Peyer's patch (tissue), 4 donors: ENCODE measurements at regions not wholly inside any gene's neighbourhood (a gene's known extent, or its start where the extent isn't known, plus 50 kb on each side); places are given as distances from the start of the nearest gene placed in this dataset.

ENCODE experiments used
- CTCF ChIP-seq, 6 experiments: fragments of 450-650 bp in 4 of 6; fragments of 200-600 bp in 2 of 6; sonication (generic) in 1 of 6; IDR thresholded peaks; one replicate each; pipeline ENCODE4 v1.5.1; 2017 to 2019; ENCODE audit warnings: antibody characterized with exemption in 6 of 6, mild to moderate bottlenecking in 3 of 6, moderate library complexity in 1 of 6
- POLR2A ChIP-seq, 2 donors: fragments of 450-650 bp; IDR thresholded peaks; one replicate each; pipeline ENCODE4 v1.5.1; 2017; ENCODE audit warnings: antibody characterized with exemption in 2 of 2, mild to moderate bottlenecking in 2 of 2, moderate library complexity in 2 of 2

- TF ChIP-seq CTCF (IDR thresholded peaks at IDR 0.05) = no peak
- TF ChIP-seq POLR2A (IDR thresholded peaks at IDR 0.05) = no peak
Measured at GRCh38 chr2:181241366-181241765, 215.8 kb upstream of the ITGA4 start.
